ENCODE measurements at regions not wholly inside any gene's neighbourhood (a gene's known extent, or its start where the extent isn't known, plus 50 kb on each side); places are given as distances from the start of the nearest gene placed in this dataset.
"Not testable (repeated sequence)": the region's sequence is repeated elsewhere in the genome, so short reads cannot be mapped to it uniquely, and the experiment has no call there.

DNA sequence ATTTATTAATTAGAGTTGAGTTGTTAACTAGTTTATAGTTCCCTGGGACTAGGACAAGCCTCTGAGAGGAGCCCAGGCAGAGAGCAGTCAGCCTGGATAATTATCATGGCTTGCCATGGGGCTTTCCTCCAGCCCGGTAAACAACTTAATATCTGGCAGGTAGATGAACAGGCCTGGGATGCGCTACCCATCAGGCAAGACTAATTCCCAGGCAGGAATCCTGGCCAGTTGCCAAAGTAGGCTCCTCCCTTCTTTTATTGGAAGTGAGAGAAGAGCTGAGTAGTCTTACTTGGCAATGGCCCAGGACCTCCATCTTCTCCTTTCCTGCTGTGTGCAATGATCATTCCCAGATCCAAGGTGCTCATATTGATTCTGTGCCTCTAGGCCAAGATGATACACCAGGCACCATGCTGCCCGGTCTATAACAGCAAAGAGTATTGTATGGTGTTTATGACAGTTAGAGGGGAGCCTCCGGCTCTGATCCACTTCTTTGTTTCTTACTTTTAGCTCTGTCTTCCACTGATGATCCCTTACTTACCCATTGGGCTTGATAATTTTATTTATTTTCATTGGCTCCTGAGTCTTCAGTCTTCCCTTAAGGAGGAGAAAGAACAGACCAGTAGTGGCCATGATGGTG is 408.7 kb downstream of the REEP3 start:
- DNase-seq: no peak

DNA sequence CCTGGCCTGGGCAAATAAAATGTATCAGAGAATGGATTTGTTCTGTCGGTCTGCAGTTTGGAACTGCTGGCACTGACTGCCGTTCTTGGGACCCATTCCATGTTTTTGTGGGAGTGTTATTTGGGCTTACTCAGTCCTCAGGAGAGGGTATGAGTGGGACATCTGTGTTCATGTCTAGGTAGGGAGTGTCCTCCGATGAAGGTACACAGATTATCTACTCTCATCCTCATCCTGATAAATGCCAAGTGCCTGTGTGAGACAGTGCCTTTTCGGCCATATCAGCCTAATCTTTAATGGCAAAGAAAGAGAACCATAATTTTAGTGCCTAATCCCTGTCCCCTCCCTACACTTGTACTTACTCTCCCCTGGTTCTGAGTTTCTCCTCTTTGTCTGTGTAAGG is 409.4 kb downstream of the REEP3 start:
- DNase-seq: no peak

DNA sequence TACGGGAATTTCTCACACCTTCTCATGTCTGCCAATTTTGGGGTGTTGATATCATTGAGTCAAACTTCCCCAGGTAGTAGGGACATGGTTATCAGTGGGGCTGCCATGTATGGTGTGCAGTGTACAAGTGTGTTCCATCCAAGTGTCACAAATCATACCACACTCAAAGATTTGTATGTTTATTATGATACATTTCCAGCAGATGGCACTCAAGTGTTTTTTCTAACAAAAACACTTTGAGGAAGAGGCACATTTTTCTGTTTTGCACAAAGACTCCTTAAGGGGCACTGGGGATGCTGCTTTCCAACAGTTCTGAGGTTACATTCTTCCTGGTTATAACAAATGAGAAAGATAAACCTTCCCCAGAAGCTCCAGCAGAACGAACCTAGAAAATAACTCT is 414.5 kb downstream of the REEP3 start:
- no peak for DNase-seq

DNA sequence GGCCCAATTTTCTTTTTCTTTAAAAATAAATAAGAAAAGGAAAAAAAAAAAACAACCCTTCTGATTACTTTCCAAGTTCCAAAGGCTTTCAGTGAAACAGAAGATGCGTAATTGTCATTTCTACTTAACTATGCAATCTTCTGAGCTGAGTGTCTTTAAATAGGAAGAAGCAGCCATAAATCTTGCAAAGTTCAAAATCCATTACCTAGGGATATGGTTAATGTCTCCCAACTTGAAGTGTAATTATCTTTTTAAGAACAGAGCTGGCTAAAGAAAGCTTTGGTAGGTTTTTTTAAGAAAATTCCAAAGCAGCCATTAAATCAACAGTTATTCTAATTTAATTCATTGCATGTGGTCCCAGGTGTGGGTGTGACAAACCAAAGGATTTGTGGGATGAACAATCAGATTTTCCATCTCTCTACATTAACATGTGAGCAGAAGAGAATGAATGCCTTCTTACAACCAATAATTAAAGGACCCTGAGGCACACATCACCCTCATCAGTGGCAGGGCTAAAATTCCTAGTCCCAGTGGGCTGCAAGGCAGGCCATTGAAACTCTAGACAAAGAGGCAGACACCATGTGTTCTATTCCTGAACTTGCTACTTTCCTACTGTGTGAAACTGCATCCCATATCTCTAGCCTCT is 419.2 kb downstream of the REEP3 start:
- no peak for DNase-seq

DNA sequence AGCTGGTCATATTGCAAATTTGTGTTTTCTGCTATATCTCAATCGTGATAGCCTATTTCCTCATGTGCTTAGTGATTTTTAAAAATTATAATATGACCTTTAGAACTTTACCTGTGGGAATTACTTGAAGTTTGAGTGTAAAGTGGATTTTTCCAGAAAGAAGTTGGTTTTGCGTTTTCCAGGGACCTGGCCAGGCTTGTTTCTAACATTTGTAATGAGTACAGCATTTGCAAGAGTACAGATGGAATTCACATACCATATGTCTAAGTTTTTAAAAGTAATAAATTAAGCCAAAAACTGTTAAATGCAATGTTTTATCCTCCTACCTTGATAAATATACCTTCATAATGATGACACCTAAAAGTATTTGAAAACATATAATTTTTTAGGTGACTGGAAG is 443.2 kb downstream of the REEP3 start:
- DNase-seq: no peak

DNA sequence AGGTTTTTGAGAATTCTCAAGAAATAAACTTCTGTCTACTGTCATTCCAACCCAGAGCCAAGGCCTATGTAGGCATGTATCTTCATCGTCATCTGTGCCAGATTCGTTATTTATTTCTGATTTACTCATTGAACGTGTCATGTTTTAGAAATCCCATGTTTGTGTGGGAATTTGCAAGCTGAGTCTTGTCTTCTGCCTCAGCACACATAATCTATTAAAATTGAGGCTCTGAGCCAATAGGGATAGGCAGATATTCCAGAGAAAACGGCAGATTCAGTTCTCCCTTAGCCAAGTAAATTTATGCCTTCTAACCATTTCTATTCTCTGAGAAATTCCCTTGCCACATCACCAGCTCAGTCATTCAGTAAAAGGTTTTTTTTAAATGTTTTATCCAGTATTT is 444.6 kb downstream of the REEP3 start:
- no peak for DNase-seq

DNA sequence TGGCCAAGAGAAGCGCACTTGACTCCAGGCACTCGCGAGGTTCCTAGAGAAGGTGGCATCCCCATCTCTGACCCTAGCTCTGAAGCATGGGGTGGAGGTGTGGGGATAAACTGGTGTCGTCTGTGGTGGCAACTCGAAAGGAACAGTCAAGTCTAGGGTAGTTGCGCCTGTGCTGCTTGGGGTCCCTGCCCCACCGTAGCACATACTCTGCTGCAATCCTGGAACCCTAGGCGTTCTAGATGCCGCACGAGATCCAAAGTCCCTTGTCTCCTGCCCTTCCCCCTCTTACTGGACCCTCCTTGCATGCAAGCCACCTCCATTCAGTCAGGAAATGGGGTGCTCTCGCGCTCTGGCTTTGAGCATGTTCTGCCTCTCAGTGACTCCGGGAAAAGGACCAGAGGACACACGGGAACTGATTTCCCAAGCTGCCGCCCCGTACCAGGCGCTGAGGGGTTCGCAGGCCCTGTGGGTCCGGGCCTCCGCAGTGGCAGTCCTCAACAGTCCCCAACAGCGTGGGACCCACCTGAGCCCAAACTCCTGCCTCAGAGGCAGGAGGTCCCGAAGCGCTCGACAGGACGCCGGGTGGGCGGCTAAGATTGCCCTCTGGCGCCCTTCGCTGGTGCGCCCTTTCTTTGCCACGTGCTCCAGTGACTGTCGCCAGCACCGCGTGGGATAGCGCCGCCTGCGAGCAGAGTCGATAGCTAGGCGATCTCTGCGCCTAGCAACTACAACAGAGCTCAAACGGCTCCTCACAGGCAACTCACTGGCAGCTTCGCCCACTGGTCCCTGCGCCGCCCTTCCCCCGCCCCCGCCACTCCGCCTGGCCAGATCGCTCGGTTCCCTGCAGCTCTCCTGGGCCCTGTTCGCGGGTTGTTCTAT is 452.0 kb downstream of the REEP3 start:
- no peak for DNase-seq

DNA sequence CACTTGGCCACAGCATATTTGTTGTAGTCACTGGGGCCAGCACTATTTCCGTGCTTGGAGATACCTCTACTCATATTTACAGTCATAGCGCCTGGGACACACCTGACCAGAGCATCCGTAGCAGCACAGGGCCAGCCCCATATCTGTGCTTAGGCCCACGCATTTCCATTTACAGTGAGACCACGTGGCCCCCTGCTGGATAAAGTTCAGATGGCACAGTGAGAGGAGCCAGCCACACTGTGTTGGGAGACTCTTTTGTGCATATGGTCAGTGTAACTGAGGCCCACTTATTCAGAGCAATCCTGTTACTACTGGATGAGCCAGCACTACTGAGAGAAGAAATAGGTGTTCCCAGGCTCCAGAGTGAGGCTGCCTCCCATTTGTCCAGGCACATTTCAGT is 455.3 kb downstream of the REEP3 start:
- DNase-seq: no peak

DNA sequence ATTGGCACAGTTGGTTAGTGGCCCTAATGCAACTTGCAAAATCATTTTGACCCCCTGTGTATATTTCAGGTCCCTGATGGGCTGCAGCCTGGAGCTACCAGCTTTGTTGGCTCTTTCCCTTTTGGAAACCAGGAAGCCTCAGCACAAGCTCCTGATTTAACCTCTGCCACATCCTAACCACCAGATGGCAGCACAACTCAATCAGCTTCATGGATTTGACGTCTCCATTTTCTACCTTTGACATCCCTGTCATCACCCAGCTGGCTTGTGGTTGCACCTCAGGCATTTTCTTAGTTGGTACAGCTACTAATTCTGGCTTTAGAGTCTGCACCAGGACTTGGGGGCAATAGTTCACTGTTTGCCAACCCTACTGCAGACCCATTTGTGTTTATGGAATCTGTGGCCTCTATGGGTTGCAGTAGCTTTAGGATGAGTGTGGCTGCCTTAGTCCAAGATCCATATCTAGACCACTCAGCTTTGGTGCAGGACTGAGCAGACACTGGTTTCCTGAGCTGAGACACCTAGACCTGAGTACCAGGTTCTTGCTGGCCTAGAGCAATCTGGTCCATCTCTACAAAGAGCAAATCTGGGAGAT is 456.2 kb downstream of the REEP3 start:
- no peak for DNase-seq

DNA sequence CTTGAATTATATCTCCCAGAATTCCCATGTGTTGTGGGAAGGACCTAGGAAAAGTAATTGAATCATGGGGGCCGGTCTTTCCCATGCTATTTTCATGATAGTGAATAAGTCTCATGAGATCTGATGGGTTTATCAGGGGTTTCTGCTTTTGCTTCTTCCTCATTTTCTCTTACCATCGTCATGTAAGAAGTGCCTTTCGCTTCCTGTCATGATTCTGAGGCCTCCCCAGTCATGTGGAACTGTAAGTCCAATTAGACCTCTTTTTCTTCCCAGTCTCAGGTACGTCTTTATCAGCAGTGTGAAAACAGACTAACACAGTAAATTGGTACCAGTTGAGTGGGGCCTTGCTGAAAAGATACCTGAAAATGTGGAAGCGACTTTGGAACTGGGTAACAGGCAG is 459.7 kb downstream of the REEP3 start:
- DNase-seq: not testable (repeated sequence)

DNA sequence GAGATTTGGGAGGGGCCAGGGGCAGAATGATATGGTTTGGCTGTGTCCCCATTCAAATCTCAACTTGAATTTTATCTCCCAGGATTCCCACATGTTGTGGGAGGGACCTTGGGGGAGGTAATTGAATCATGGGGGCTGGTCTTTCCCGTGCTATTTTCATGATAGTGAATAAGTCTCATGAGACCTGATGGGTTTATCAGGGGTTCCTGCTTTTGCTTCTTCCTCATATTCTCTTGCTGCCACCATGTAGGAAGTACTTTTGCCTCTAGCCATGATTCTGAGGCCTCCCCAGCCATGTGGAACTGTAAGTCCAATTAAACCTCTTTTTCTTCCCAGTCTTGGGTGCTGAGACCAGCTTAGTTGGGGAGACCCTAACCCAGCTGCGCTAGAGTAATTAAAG is 462.9 kb downstream of the REEP3 start:
- DNase-seq: not testable (repeated sequence)

DNA sequence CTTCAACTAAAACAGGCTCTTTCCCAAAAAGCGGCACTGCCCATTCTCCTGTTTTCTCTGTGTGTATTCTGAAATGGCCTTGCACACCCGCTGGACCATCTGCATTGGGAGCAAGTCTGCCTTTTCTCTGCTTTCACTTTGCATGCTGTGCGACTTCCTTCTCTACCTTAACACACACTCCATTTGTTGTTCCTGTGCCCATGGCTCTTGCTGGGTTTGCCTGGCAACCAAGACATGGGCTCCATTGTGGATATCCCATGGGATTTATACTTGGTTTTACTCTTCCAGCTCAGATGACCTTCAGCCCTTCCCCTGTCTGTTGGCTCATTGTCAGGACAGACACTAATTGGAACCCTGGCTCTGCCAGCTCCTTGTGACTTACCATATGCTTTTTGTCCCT is 465.3 kb downstream of the REEP3 start:
- DNase-seq: no peak

DNA sequence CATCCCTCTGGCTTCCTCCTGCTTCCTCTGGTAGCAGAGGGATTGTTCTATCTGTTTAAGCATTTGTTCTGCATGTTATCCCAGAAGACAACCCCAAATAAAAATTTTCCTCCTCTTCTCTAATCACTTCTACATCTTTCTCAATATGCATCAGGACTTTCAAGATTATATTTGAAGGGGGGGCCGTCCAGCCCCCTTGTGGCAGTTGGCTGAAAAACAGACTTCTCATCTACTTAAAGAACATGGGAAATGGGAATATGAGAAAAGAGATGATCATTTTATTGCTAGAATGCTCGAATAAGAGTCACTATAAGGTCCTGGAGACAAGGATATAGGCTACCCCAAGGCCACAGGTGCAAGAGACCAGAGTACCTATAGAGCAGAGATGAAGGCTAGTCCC is 466.0 kb downstream of the REEP3 start:
- no peak for DNase-seq

DNA sequence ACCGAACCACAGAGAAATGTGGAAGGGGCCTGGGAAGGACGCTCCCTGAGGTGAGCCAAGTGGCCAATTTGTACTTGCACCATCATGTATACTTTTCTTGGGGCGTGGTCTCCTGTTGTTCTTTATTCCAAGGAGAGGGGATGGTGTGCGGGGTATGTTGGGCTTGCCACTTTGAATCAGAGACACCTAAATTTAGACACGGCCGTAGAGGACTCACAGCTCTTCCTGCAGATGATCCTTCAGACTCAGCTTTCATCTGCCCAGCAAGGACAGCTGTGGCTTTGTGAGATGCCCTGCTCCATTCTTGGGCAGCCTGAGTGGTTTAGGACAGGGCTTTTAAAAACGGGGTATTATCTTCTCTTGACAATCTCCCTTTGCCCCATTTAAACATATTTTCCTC is 473.2 kb downstream of the REEP3 start:
- no peak for DNase-seq

DNA sequence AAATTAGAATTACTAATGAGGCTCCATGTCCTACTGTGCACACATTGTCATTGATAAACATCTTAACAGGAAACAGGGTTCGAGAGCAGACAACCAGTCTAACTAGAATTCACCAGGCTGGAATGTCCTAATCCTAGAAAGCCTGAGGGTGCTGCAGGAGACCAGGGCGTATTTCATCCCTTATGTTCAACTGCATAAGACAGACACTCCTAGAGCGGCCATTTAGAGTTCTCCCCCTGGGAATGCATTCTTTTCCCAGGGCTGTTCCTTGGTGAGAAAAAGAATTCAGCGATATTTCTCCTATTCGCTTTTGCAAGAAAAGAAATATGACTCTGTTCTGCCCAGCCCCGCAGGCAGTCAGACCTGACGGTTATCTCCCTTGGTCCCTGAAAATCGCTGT is 486.0 kb downstream of the REEP3 start:
- DNase-seq: no peak

DNA sequence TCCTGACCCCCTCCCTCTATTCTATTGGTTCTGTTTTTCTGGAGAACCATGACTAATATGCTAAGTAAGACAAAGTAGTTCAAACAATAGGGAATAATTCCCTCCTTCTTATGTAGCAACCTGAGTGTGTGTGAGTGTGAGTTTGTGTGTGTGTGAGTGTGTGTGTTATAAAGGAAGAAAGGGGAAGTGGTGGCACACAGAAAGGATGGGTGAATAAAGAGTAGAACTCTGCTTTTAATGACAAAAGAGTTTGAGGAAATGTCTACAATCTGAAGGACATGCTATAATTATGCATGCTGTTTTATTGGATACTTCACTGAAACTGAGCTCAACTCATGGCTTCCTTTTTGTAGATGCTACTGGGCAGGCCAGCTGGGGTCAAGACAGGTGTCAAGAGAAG is 489.5 kb downstream of the REEP3 start:
- DNase-seq: no peak

DNA sequence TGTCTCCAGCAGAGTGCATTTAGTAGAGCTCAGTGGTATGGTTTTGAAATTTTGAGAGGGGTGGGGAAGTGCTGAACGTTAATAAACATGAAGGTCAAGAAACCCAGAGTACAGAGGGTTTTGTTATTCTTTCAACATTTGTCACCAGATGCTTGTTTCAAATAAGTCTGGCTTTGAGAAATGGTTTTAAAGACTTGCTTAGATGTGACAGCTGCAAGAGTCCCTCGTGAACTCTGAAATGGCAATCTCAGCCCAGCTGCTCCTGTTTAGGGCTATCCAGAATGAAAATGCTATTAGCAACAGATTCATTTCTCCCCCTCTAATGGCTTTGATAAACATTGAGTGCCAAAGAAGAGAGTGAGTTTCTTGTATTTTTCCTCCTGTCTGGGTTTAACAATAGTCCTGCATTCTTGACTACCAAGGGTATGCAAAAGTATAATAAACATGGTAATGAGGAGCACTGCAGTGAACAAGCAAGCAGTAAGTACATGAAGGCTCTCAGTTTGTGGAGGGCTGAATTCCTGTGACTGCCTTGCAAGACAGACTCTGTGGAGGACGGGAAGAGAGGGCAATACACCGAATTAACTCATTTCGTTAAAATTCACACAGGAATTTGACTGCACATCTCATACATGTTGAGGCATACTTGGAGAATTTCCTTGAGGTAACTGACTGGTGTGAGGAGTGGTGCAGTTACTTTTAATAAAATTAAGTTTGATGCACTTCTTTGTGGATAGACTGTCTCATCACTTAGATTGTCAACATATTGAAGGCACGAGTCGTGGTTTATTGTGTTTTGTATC is 490.9 kb downstream of the REEP3 start:
- no peak for DNase-seq

DNA sequence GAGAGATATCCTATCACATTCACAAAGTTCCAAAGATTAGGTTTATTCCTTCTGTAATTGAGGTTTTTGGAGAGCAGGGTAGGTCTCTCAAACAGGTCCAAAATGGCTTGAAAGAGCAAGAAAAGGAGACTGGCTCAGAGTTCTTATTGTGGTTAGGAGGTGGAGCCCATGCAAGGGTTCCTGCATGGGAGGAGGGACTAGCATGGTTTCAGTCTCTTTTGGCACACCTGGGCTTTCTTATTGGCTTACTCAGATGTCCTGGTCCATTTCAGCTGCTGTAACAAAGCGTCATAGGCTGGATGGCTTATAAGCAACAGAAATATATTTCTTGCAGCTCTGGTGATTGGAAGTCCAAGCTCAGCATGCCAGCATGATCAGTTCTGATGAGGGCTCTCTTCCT is 493.1 kb downstream of the REEP3 start:
- no peak for DNase-seq

DNA sequence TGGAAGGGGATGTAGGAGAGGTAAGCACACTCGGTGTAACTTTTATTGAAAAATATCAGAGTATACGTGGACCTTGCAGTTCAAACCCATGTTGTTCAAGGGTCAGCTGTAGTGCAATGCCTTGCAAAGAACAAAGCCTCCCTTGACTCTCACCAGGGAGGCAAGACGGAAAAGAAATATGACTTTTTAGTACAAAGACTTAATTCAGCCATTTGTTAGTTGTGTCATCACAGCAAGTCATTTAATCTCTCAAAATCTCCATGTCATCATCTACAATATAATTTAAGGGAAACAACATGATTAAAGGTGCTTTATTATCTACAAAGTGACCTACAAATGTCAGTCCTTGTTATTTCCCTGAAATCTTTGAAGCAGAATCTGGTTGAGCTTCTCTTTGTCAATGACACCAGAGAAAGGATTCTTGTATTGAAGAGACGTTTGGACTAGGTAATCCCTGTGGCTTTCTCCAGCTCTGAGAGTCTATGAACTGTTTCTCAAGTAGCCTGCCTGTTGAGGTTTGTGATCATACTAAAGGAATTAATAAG is 502.8 kb downstream of the REEP3 start:
- DNase-seq: no peak

DNA sequence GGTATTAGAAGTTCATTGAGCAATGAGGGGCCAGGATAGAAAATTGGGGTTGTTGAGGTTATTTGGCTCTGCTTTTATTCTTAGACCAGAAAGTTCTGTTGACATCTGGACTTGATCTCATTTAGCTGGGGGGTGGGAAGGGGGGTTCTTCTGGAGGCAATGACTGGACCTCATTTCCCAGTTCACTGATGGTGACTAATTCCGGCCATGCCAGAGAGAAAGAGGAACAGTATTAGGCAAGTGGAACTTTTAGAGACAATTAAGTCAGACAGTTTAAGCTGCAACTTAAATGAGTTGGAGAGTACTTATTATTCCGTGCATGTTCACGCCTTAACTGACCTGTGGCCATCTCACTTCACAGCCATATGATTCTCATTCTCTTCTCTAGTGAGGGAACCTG is 512.5 kb downstream of the REEP3 start:
- DNase-seq: no peak

DNA sequence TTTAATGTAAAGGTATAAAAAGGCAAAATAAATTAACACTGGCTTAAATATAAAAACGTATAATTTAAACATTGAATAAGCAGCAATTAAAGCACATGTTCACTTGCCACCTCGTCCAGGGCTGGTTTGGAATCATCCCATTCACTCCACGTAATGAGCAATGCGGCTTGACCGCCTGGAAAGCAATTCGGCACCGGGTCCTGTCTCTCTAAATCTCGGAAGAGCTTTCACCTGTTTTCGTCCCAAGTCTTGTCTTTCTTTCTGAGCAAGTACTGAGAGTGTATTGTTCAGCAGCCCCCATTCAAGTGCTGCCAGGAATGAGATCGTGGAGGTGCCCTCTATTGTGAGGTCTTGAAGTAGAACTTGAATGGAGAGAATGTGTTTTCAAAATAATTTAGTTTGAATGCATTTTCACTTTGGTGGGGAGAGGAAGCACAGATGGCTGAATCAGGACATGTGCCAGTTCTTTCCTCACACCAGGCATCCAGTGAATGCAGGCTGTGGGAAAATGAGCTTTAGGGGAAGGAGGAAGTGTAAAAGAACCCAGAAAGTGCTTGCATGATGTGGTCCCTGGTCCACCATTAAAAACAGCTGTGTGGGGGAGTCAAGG is 515.2 kb downstream of the REEP3 start:
- no peak for DNase-seq

DNA sequence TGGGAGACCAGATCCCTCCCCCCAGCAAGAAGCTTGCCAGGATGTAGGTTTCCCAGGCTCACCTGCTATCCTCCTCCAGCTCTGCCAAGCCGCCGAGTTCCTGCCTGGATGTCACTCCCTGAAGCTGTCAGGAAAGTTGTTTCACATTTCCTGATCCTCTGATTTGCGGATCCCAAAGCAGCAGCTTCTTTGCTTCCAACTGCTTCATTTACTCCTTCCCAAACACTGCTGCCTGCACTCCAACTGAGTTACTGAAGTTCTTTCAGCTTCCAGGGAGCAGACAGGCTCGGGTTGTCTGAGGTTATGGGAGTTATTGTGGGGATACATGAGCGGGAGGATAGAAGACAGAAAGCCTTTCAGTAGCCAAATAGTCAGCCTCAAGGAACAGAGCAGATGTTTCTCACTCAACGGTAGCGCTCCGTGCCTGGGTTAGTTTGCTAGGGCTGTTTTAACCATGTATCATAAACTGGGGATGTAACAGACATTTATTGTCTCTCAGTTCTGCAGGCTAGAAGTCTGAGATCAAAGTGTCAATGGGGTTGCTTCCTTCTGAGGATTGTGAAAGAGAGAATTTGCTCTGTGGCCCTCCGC is 516.0 kb downstream of the REEP3 start:
- DNase-seq: no peak

Data from NCI-H1436 (cell line).